ENCODE measurements at regions not wholly inside any gene's neighbourhood (a gene's known extent, or its start where the extent isn't known, plus 50 kb on each side); places are given as distances from the start of the nearest gene placed in this dataset.

- in situ Hi-C loops (cut with MboI; ENCODE audit: low sequenced_read_pairs, unreplicated experiment): no loop called here
- TF ChIP-seq CTCF (IDR thresholded peaks at IDR 0.05; ENCODE audit: borderline replicate concordance, control extremely low read depth, extremely low read depth, insufficient read depth, missing control alignments): no peak
- no peak for DNase-seq (ENCODE audit: low spot score)
Measured at GRCh38 chr13:105991622-105992277, 543.7 kb downstream of the EFNB2 start.

- TF ChIP-seq CTCF (IDR thresholded peaks at IDR 0.05; ENCODE audit: borderline replicate concordance, control extremely low read depth, extremely low read depth, insufficient read depth, missing control alignments): no peak
- DNase-seq (ENCODE audit: low spot score): no peak
- in situ Hi-C loops (cut with MboI; ENCODE audit: low sequenced_read_pairs, unreplicated experiment): no loop called here
Measured at GRCh38 chr13:105991131-105991530, 544.3 kb downstream of the EFNB2 start.

- no peak for TF ChIP-seq CTCF (IDR thresholded peaks at IDR 0.05; ENCODE audit: borderline replicate concordance, control extremely low read depth, extremely low read depth, insufficient read depth, missing control alignments)
- in situ Hi-C loops (cut with MboI; ENCODE audit: low sequenced_read_pairs, unreplicated experiment): no loop called here
- DNase-seq (ENCODE audit: low spot score): no peak
Measured at GRCh38 chr13:105990256-105990958, 545.1 kb downstream of the EFNB2 start.

- in situ Hi-C loops (cut with MboI; ENCODE audit: low sequenced_read_pairs, unreplicated experiment): no loop called here
- DNase-seq (ENCODE audit: low spot score): no peak
- no peak for TF ChIP-seq CTCF (IDR thresholded peaks at IDR 0.05; ENCODE audit: borderline replicate concordance, control extremely low read depth, extremely low read depth, insufficient read depth, missing control alignments)
Measured at GRCh38 chr13:105984646-105985045, 550.8 kb downstream of the EFNB2 start.

- no peak for DNase-seq (ENCODE audit: low spot score)
- TF ChIP-seq CTCF (IDR thresholded peaks at IDR 0.05; ENCODE audit: borderline replicate concordance, control extremely low read depth, extremely low read depth, insufficient read depth, missing control alignments): no peak
Measured at GRCh38 chr13:105984236-105984635, 551.2 kb downstream of the EFNB2 start.

GRCh38 chr13:105982219-105982930 is 553.1 kb downstream of the EFNB2 start:
- no peak for DNase-seq (ENCODE audit: low spot score)
- in situ Hi-C loops (cut with MboI; ENCODE audit: low sequenced_read_pairs, unreplicated experiment): no loop called here
- no peak for TF ChIP-seq CTCF (IDR thresholded peaks at IDR 0.05; ENCODE audit: borderline replicate concordance, control extremely low read depth, extremely low read depth, insufficient read depth, missing control alignments)

More at GRCh38 chr13:105984236-105984635, 551.2 kb downstream of the EFNB2 start:
- in situ Hi-C loops (cut with MboI; ENCODE audit: low sequenced_read_pairs, unreplicated experiment): no loop called here

All from GM13976 (cell line).